ENCODE measurements at regions not wholly inside any gene's neighbourhood (a gene's known extent, or its start where the extent isn't known, plus 50 kb on each side); places are given as distances from the start of the nearest gene placed in this dataset.

DNA sequence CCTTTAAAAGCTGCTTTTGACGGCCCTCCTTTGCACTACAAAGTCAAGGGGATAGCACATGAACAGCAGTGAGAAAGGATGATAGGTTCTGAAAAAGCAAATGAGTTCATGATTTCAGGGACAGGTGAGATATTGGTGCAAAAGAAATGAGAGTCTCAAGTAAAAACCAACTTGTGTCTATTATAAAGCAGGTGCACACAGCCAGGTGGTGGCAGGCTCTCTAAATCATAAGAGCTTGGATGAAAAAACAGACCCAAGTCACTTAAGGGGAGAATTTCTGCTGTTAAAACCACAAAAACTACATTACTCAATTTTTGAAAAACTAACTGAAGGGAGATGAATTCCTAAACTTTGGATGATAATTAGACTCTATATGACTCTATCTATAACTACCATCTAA is 201.5 kb downstream of the SP3 start:
- no peaks in the 10 kb centered on the region; the same call in 1 of the 2 replicates for H3K27me3 ChIP-seq (replicated peaks; ENCODE audit: control insufficient read depth, insufficient read depth, low read length)
- TF ChIP-seq CTCF (IDR thresholded peaks at IDR 0.05; ENCODE audit: insufficient read depth, low read length, poor library complexity, severe bottlenecking) = no peak
- DNase-seq (ENCODE audit: extremely low read depth, insufficient read length) = no peak
- H3K4me3 ChIP-seq (replicated peaks; ENCODE audit: low read depth, low read length) = no peak overlapping the region
- H3K36me3 ChIP-seq (ENCODE audit: control insufficient read depth, insufficient read depth, low read length) = no peaks in the 10 kb centered on the region

DNA sequence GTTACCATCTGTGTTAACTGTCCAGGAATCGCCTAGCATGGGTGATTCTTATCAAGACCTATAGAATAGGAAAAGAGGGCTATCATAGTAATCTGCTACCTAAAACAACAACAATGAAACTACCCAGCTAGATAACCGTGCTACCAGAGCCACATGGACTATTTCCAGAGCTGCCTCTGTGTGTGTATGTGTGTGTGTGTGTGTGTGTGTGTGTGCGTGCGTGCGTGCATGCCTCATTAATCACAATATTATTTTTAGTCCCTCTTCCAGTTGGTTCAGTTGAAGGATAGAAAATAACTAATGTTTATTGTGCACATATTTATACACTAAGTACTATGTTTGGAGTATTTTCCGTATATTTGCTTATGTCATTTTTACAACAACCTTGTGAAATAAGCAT is 201.1 kb downstream of the SP3 start:
- no peaks in the 10 kb centered on the region; the same call in 1 of the 2 replicates for H3K27me3 ChIP-seq (replicated peaks; ENCODE audit: control insufficient read depth, insufficient read depth, low read length)
- DNase-seq (ENCODE audit: extremely low read depth, insufficient read length) = no peak
- H3K36me3 ChIP-seq (ENCODE audit: control insufficient read depth, insufficient read depth, low read length) = no peaks in the 10 kb centered on the region
- no peak for TF ChIP-seq CTCF (IDR thresholded peaks at IDR 0.05; ENCODE audit: insufficient read depth, low read length, poor library complexity, severe bottlenecking)
- H3K4me3 ChIP-seq (replicated peaks; ENCODE audit: low read depth, low read length) = no peak overlapping the region

DNA sequence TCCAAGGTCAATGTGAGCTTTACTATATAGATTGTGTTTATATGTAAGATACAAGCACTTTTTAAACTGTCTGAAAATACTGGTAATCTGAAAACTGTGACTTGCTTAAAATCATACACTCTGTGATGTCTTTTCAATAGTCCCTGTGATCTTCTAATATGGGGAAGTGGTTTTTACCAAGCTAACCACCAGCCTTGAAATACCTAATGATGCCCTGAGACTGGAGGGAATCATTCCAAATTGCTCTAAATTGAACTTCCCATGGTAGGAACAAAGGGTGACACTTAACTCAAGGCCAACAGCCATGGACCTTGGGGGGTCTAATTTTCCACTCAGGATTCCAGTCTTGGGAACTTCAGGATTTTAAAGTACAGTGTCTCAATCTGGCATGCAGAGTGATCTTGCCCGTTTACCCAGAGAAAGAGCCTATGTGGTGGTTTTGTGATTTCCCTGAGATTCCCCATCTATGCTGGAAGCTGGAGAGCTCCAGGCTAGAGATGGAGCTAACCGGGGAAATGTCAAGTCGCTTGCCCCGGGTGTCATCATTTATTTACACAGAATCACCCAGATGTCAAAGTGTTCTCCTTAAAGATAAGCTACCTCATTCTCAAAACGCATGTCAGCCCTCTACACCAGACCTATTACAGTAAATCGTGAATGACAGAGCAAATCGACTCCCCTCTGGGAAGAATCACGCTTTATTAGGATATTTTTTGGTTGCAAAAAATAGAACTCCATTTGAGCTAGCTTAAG is 198.5 kb downstream of the SP3 start:
- TF ChIP-seq CTCF (IDR thresholded peaks at IDR 0.05; ENCODE audit: insufficient read depth, low read length, poor library complexity, severe bottlenecking) = no peak
- DNase-seq (ENCODE audit: extremely low read depth, insufficient read length) = no peak
- H3K4me3 ChIP-seq (replicated peaks; ENCODE audit: low read depth, low read length) = no peak overlapping the region
- H3K27me3 ChIP-seq (replicated peaks; ENCODE audit: control insufficient read depth, insufficient read depth, low read length) = no peaks in the 10 kb centered on the region; the same call in 1 of the 2 replicates
- no peaks in the 10 kb centered on the region for H3K36me3 ChIP-seq (ENCODE audit: control insufficient read depth, insufficient read depth, low read length)

DNA sequence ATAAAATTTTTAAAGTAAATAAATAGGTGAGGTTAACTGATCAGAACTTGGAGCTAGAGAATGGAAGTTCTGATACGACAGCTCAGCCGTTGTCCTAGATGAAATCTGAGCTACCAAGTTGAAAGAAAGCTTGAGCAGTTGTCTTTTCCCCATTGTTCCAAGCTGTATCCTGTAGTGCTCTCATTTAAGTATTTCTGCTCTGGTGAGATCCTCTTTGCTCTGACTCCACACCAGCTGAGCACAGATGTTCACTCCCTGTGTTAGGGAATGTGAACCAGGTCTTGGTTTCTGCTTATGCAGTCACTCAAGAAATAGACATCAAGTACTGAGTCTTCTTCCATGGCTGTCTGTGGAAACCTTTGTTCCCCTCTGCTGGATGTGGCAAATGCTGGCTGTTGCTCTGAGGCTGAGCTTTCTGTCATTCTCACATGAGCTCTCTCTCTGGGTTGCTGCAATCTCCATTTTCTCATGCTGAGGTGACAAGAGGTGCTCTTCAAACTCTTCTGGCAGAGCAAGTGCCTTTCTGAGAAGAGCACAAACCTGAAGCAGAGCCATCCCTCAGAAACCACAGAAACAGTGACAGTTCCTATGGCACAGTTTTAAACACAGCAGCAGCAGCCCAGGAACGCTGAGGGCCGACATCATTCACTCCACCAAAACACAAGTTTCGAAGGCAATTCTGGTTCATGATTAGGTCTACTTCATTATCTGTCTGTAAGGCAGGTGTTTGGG is 194.1 kb downstream of the SP3 start:
- no peak for DNase-seq (ENCODE audit: extremely low read depth, insufficient read length)
- no peak for TF ChIP-seq CTCF (IDR thresholded peaks at IDR 0.05; ENCODE audit: insufficient read depth, low read length, poor library complexity, severe bottlenecking)
- no peaks in the 10 kb centered on the region; the same call in 1 of the 2 replicates for H3K27me3 ChIP-seq (replicated peaks; ENCODE audit: control insufficient read depth, insufficient read depth, low read length)
- H3K36me3 ChIP-seq (ENCODE audit: control insufficient read depth, insufficient read depth, low read length) = no peaks in the 10 kb centered on the region
- no peak overlapping the region for H3K4me3 ChIP-seq (replicated peaks; ENCODE audit: low read depth, low read length)

GRCh38 chr2:173772205-173772604 is 193.0 kb downstream of the SP3 start:
- Histone ChIP-seq H3K4me3 (replicated peaks; ENCODE audit: low read depth, low read length) (no peak overlapping the region), H3K36me3 (ENCODE audit: control insufficient read depth, insufficient read depth, low read length) (no peaks in the 10 kb centered on the region), H3K27me3 (replicated peaks; ENCODE audit: control insufficient read depth, insufficient read depth, low read length) (no peaks in the 10 kb centered on the region; the same call in 1 of the 2 replicates)
- TF ChIP-seq CTCF (IDR thresholded peaks at IDR 0.05; ENCODE audit: insufficient read depth, low read length, poor library complexity, severe bottlenecking) = no peak
- no peak for DNase-seq (ENCODE audit: extremely low read depth, insufficient read length)

All from GM06990 (cell line).